AG09319 (cell line): ENCODE measurements at regions not wholly inside any gene's neighbourhood (a gene's known extent, or its start where the extent isn't known, plus 50 kb on each side); places are given as distances from the start of the nearest gene placed in this dataset.

Experiments
- DNase-seq: peaks from one replicate; pipeline ENCODE4 v3.0.0-alpha.2; 2010; ENCODE audit warnings: low read depth; ENCODE audit errors: extremely low read depth
- TF ChIP-seq, protein P1 (sequence below): IDR thresholded peaks from 2 replicates; pipeline ENCODE4 v1.5.1; 2011; ENCODE audit warnings: low read depth, mild to moderate bottlenecking, inconsistent platforms, low read length, moderate library complexity

DNA sequence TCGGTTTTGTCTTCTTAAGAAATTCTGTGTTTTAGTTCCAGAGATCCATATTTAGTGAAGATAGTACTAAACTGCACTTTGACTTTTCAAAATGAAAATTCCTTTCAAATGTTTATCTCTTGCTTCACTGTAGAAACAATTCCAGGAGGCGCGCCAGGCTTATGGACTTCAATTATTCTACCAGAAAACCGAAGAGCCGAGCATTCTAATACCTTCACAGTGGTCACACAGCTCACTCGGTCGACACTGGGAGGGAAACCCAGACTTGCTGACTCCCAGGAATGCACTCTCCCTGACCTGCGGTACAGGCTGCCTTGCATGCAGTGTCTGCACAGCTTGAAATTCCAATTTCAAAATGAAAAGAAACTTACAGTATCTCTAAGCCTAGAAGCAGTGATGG, 119.9 kb upstream of the PIEZO2 start:
- TF ChIP-seq, protein P1, sequence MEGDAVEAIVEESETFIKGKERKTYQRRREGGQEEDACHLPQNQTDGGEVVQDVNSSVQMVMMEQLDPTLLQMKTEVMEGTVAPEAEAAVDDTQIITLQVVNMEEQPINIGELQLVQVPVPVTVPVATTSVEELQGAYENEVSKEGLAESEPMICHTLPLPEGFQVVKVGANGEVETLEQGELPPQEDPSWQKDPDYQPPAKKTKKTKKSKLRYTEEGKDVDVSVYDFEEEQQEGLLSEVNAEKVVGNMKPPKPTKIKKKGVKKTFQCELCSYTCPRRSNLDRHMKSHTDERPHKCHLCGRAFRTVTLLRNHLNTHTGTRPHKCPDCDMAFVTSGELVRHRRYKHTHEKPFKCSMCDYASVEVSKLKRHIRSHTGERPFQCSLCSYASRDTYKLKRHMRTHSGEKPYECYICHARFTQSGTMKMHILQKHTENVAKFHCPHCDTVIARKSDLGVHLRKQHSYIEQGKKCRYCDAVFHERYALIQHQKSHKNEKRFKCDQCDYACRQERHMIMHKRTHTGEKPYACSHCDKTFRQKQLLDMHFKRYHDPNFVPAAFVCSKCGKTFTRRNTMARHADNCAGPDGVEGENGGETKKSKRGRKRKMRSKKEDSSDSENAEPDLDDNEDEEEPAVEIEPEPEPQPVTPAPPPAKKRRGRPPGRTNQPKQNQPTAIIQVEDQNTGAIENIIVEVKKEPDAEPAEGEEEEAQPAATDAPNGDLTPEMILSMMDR, result no peak
- no peak for DNase-seq

DNA sequence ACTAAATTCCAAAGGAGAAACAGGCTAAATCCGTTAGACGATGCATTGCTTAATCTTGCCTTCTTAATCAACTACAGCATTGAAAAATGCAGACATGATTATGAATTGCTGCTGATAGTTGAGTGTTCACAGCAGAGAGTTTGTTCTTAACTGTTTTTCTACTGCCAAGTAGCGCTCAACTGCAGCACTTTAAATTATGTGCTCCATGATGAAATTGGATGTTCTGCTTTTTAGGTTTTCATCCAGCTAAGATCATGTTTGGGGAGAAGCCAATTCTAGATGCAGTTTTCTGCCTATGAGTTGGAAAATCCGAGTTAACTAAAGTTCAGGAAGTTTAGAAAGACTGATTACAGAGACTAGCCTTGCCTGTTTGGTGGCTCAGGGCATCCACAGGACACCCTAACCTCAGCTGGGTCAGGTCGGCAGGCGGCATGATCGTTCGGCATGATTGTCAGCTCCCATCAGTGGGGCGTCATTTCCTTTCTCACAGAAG, 119.4 kb upstream of the PIEZO2 start:
- TF ChIP-seq, protein P1, result no peak; the same call in 1 of the 2 replicates
- no peak for DNase-seq

DNA sequence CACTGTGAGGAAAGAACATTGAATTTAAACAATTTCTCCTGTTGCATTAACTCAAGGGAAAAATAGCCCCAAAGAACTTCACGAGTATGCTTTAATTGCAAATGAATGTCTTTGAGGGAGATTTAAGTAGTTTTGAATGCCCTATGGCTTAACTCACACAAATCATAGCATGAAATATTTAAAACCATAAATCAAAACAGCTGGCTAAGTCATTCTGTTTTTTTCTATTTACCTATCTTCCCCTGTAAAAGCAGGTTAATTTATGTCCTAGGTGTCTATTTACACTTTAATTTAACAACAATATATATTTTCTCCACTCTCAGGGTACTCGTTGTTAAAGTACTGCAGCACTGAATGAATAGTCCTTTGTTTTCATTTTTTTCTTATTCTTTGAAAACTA, 118.8 kb upstream of the PIEZO2 start:
- TF ChIP-seq, protein P1, result no peak
- no peak for DNase-seq

DNA sequence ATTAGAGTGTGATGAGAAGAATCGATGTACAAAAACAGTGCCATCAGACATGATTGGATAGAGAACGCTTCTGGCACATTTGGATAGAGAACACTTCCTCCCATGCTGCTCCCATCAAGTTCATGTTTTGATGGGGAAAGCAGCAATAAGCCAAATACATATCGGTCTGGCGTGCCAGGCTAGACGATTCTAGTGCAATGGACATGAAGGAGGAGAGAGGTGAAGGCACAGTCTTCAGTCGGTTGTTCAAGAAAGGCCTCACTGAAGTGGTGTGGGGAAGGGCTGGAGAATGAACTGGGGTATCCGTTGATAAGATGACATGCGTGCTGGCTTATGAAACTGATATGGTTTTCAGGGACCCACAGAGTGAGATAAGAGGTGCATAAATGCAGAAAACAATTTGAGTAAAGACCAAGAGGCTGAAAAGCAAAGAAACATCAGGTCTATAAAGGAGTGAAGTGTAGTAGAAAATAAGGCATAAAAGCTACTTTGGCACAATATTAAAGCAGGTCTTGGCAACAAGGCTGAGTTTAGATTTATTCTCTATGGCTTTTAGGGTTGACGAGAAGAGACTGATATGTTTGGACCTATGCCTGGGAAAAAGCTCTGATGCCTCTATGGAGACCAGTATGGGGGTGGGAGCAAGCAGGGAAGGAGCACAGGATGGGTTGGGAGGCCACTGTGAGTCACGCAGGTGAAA, 117.6 kb upstream of the PIEZO2 start:
- DNase-seq, result no peak
- TF ChIP-seq, protein P1, result no peak

DNA sequence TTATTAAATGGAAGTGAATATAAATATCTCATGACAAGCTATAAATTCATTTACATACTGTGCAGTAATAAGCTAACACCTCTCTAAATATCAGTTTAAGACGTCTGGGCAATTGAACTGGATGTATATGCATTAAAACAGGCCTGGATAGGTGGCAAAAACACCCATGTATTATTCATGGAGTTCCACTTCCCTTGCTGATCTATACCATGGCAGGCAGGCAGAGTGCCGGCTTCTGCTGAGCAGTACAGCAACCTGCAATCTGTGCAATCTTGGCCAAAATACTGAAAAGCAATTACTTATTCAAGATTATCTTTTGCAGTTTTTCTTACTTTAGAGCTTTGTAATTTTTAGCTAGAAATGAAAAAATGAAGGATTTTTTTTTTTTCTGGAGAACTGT, 112.1 kb upstream of the PIEZO2 start:
- TF ChIP-seq, protein P1, result no peak
- DNase-seq, result no peak

DNA sequence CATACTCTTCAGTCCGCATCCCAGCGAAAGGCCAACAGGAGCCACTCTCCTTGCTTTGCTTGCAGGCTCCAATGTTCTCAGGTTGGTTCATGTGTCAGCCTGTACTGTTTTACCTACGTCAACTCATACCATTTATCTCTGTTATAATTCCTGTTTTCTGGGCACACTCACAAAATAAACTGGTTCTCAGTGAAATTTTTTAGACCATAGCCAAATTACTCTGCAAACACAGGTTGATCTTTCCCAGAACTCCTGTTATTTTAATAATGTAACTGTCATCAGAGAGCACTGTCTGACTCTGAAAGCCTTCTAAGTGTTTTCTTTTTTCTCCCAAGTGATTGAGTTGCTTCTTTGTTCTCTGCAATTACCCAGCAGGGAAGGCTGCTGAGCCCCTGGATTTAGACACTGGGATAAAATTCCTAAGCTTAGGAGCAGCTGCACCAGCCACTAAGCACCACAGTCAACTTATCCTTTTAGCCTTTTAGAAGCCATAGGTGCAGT, 111.6 kb upstream of the PIEZO2 start:
- TF ChIP-seq, protein P1, result no peak
- no peak for DNase-seq

DNA sequence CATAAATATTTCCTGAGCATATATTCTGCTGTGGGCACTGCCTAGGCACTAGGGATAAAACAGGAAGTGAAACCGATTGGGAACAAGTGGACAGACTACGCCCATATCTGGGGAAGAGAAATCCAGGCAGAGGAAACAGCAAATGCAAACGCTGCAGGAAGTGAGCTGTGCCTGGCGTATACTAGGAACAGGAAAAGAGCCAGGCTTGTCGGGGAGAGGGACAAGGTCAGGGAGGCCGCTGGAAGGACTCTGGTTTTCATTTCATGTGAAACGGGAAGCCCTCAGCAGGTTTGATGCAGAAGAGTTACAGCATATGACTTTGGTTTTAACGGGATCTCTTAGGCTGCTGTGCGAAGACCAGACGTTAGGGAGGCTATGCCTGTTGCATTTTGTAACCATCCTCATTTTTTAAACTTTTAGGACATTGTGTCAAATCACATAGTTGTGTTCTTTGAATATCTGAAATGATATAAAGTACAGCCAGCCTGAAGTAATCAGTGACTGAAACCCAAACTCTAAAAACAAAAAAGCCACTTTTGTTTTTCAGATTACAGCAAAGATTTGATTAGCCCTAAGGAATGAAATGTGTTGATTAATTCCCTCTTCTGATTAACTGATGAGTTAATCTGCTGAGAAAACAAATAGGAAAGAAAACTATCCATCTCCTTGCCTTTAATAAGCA, 110.2 kb upstream of the PIEZO2 start:
- TF ChIP-seq, protein P1, result no peak
- no peak for DNase-seq
